GM12878 (cell line): ENCODE measurements at regions not wholly inside any gene's neighbourhood (a gene's known extent, or its start where the extent isn't known, plus 50 kb on each side); places are given as distances from the start of the nearest gene placed in this dataset.

ENCODE experiments used
- ATAC-seq: fragments of 200-7000 bp; cut with Tn5 transposase; 3 replicates; pipeline ENCODE4 v1.9.1; 2020; ENCODE audit warnings: mild to moderate bottlenecking, moderate library complexity
- BruUV-seq: library from RNA; stranded (reverse); fragments of 400-500 nt; replicated peaks from 2 replicates; lab custom pipeline; 2021; lab: Mats Ljungman, UMichigan
- CTCF ChIA-PET: fragments of 300-600 bp; sonication (Branson Sonifier 250); formaldehyde crosslinking; extraction: SDS; loops from one replicate; lab custom pipeline; 2021; ENCODE audit warnings: inconsistent platforms; lab: Yijun Ruan, JAX
- POLR2A ChIA-PET: fragments of 350-600 bp; formaldehyde crosslinking; extraction: SDS; loops from one replicate; lab custom pipeline; 2021; ENCODE audit warnings: inconsistent platforms; lab: Charles Lee
- RAD21 ChIA-PET: fragments of 300-600 bp; sonication (Branson Sonifier 250); formaldehyde crosslinking; loops from one replicate; lab custom pipeline; 2023; ENCODE audit warnings: antibody characterized with exemption; ENCODE audit not compliant: unreplicated experiment; lab: Charles Lee
- SMC1A ChIA-PET: fragments of 300-600 bp; sonication (Branson Sonifier 250); formaldehyde crosslinking; loops from one replicate; lab custom pipeline; 2023; ENCODE audit not compliant: unreplicated experiment, uncharacterized antibody; lab: Charles Lee
- DNase-seq: peaks from one replicate; pipeline ENCODE4 v3.0.0-alpha.2; 2011; ENCODE audit warnings: low read depth, low spot score
- FAIRE-seq: peaks from 3 replicates; lab custom pipeline; 2011; peaks lifted over from hg19 to GRCh38; lab: Jason Lieb, UNC
- H2AFZ ChIP-seq: 2 replicates; pipeline ENCODE4 v1.6.0; 2011; ENCODE audit warnings: low read depth, low read length, control low read depth; ENCODE audit not compliant: control insufficient read depth
- H3K27ac ChIP-seq: 2 replicates; pipeline ENCODE4 v1.5.1; 2011; ENCODE audit warnings: control low read depth; ENCODE audit not compliant: control insufficient read depth, insufficient read depth
- H3K27me3 ChIP-seq, 2 experiments: replicated peaks in 1 of 2; 2 replicates each; pipeline versions ENCODE4 v1.6.0 to v1.6.1; 2011; ENCODE audit warnings: low read length in 1 of 2; ENCODE audit not compliant: control insufficient read depth in 2 of 2, insufficient read depth in 2 of 2
- H3K36me3 ChIP-seq, 2 experiments: 2 replicates each; pipeline ENCODE4 v1.5.1; 2011; ENCODE audit warnings: low read length in 1 of 2; ENCODE audit not compliant: control insufficient read depth in 2 of 2, insufficient read depth in 2 of 2
- H3K4me1 ChIP-seq: 2 replicates; pipeline ENCODE4 v1.6.1; 2011; ENCODE audit warnings: mild to moderate bottlenecking, low read length, moderate library complexity, mixed read lengths; ENCODE audit not compliant: control insufficient read depth, insufficient read depth
- H3K4me2 ChIP-seq: 2 replicates; pipeline ENCODE4 v1.6.0; 2011; ENCODE audit warnings: control low read depth; ENCODE audit not compliant: control insufficient read depth, insufficient read depth
- H3K4me3 ChIP-seq: fragments of 200-600 bp; sonication (generic); 2 replicates; pipeline ENCODE4 v1.5.1; 2016
- H3K79me2 ChIP-seq: 2 replicates; pipeline ENCODE4 v1.6.0; 2011; ENCODE audit warnings: low read length; ENCODE audit not compliant: control insufficient read depth, insufficient read depth
- H3K9ac ChIP-seq: 2 replicates; pipeline ENCODE4 v1.8.0; 2011; ENCODE audit warnings: low read length, control low read depth, mixed read lengths; ENCODE audit not compliant: control insufficient read depth, insufficient read depth
- H3K9me3 ChIP-seq: replicated peaks from 3 replicates; pipeline ENCODE4 v1.5.1; 2011; ENCODE audit warnings: mild to moderate bottlenecking, low read length; ENCODE audit not compliant: control insufficient read depth, insufficient read depth
- H4K20me1 ChIP-seq: 2 replicates; pipeline ENCODE4 v1.6.0; 2011; ENCODE audit not compliant: control insufficient read depth, insufficient read depth
- BHLHE40 ChIP-seq, 2 experiments: fragments of 450-650 bp in 1 of 2; IDR thresholded peaks; 2 replicates each; pipeline ENCODE4 v1.6.1; 2011 to 2017; ENCODE audit warnings: low read depth in 2 of 2, borderline replicate concordance in 1 of 2, improper control_type of control experiment in 1 of 2, low read length in 1 of 2, mild to moderate bottlenecking in 1 of 2
- CHD4 ChIP-seq: fragments of 200-600 bp; sonication (generic); IDR thresholded peaks from 2 replicates; pipeline ENCODE4 v1.6.1; 2016; ENCODE audit warnings: mild to moderate bottlenecking
- EED ChIP-seq: sonication (generic); IDR thresholded peaks from 2 replicates; pipeline ENCODE4 v1.6.1; 2016; ENCODE audit warnings: antibody characterized with exemption, low read depth
- ESRRA ChIP-seq: IDR thresholded peaks from 2 replicates; pipeline ENCODE4 v1.6.1; 2012; ENCODE audit warnings: mild to moderate bottlenecking, low read length, improper control_type of control experiment
- FOXK2 ChIP-seq: fragments of 450-650 bp; IDR thresholded peaks from 2 replicates; pipeline ENCODE4 v1.6.1; 2017; ENCODE audit warnings: mild to moderate bottlenecking, moderate library complexity
- HDAC2 ChIP-seq: fragments of 200-600 bp; sonication (generic); IDR thresholded peaks from 2 replicates; pipeline ENCODE4 v1.6.1; 2017
- IRF4 ChIP-seq: IDR thresholded peaks from 2 replicates; pipeline ENCODE4 v1.6.1; 2011; ENCODE audit warnings: low read depth, low read length
- MEF2B ChIP-seq: fragments of 450-650 bp; IDR thresholded peaks from 2 replicates; pipeline ENCODE4 v1.6.1; 2018; ENCODE audit warnings: mild to moderate bottlenecking, moderate library complexity; ENCODE audit not compliant: partially characterized antibody, poor library complexity, severe bottlenecking
- MTA2 ChIP-seq: fragments of 450-650 bp; IDR thresholded peaks from 2 replicates; pipeline ENCODE4 v1.6.1; 2016; ENCODE audit warnings: low read depth, mild to moderate bottlenecking, moderate library complexity
- MXI1 ChIP-seq: fragments of 150-350 bp; IDR thresholded peaks from 2 replicates; pipeline ENCODE4 v1.6.1; 2011; ENCODE audit warnings: low read depth, mild to moderate bottlenecking, inconsistent platforms, low read length, improper control_type of control experiment
- NR2F1 ChIP-seq: fragments of 450-650 bp; conservative IDR thresholded peaks from 2 replicates; pipeline ENCODE4 v1.6.1; 2017; ENCODE audit warnings: mild to moderate bottlenecking
- PAX8 ChIP-seq: fragments of 450-650 bp; IDR thresholded peaks from 2 replicates; pipeline ENCODE4 v1.6.1; 2017; ENCODE audit warnings: mild to moderate bottlenecking, moderate library complexity
- POLR2AphosphoS5 ChIP-seq: IDR thresholded peaks from 2 replicates; pipeline ENCODE4 v1.6.1; 2011; ENCODE audit warnings: mild to moderate bottlenecking, low read length, inconsistent platforms
- SPI1 ChIP-seq: IDR thresholded peaks from 2 replicates; pipeline ENCODE4 v1.6.1; 2011; ENCODE audit warnings: low read depth, mild to moderate bottlenecking, low read length, moderate library complexity, borderline replicate concordance; ENCODE audit not compliant: insufficient read depth
- SREBF1 ChIP-seq: IDR thresholded peaks from 2 replicates; pipeline ENCODE4 v1.6.1; 2012; ENCODE audit warnings: mild to moderate bottlenecking, low read length
- TCF12 ChIP-seq: IDR thresholded peaks from 2 replicates; pipeline ENCODE4 v1.6.1; 2011; ENCODE audit warnings: low read depth, mild to moderate bottlenecking, low read length
- YY1 ChIP-seq: IDR thresholded peaks from 2 replicates; pipeline ENCODE4 v1.6.1; 2011; ENCODE audit warnings: low read depth, mild to moderate bottlenecking, low read length
- ZSCAN29 ChIP-seq: fragments of 450-650 bp; IDR thresholded peaks from 2 replicates; pipeline ENCODE4 v1.6.1; 2017; ENCODE audit warnings: mild to moderate bottlenecking, moderate library complexity
- WGBS: methylation state at CpG from one replicate; pipeline ENCODE4 v1.1.6; 2016; ENCODE audit warnings: low lambda C conversion rate; ENCODE audit not compliant: insufficient replicate concordance, insufficient coverage; ENCODE audit errors: missing lambda C conversion rate; 5-methylcytosine and 5-hydroxymethylcytosine counted together
- in situ Hi-C: fragments of 300-500 bp; cut with MboI; formaldehyde crosslinking; loops from 9 replicates; pipeline ENCODE4 v1.14.3; 2018; ENCODE audit warnings: mixed read lengths
- intact Hi-C: fragments of 100-400 bp; cut with micrococcal nuclease; formaldehyde crosslinking; loops from one replicate; pipeline ENCODE4 v1.14.2; 2022; ENCODE audit not compliant: unreplicated experiment
- TF ChIP-seq, protein P1 (sequence below): fragments of 150-350 bp; IDR thresholded peaks from 2 replicates; pipeline ENCODE4 v1.6.1; 2016; ENCODE audit warnings: low read depth, low read length

DNA sequence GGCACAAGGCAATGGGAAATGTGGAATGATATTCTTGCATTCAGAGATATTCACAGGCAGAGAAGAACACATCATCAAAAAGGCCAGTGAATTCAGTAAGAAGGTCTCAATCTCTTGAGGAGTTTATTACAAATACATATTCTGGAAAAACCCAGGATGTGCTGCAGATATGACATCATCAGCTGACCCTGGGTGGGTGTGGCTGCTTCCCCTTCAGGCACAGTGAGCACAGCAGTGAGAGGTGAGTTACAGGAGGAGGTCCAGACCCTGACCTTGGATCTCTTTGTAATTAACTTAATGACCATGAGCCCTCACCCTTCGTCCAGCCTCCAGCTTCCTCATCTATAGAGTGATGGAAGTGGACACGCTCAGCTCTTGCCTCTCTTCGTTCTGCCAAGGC, 147.5 kb upstream of the SYNDIG1 start:
- POLR2A ChIA-PET, result no interaction called here

DNA sequence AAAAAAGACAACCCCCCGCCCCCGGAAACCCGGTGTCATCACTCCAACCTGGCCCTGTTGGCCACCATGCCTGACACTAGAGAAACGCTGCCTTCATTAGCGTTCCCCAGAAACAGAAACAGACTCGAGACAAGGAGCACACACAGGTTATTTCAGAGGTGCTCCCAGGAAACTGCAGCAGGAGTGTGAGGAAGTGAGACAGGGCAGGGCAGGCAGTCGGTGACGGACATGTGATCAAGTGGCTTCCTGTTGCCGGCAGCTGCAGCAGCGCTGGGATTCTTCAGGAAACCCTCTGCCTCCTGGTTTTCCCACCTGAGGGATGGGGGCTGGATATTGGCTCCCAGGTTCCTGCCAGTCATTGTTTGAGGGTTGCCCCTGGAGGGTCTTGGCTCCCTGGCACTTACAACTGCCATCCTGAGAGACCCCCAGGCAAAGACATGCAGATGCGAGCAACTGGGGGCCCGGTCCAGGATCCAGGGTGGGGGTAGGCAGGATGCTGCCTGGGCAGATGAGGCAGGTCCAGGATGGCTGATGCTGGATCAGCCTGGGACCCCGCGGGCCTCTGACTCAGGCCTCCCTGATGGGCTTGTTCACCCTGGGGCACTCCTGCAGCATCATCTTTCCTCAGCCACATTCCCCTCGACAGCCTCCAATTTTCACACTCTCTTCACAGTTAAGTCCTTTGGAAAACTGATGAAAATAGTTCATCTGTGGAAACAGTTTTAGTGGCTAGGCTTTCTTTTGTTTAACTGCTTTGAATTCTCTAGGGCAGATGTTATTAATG, 150.7 kb upstream of the SYNDIG1 start:
- no TSS peak for BruUV-seq
- no peaks in the 10 kb centered on the region for H4K20me1 ChIP-seq
- no peak overlapping the region for H3K27ac ChIP-seq
- POLR2A ChIA-PET, result no interaction called here
- in situ Hi-C loops (no loop called here), intact Hi-C loops (no loop called here)
- CTCF ChIA-PET, result no interaction called here
- ATAC-seq (no peak), FAIRE-seq (no peak), DNase-seq (no peak)
- H3K9me3 ChIP-seq, result no peaks in the 10 kb centered on the region
- H3K4me3 ChIP-seq, result no peak overlapping the region
- no peaks in the 10 kb centered on the region for H3K27me3 ChIP-seq
- WGBS, result 33% methylated on average over 15 of the region's 15 CpGs
- H3K4me2 ChIP-seq, result no peak overlapping the region
- RAD21 ChIA-PET, result no interaction called here
- H3K9ac ChIP-seq, result no peak overlapping the region
- H3K79me2 ChIP-seq, result no peaks in the 10 kb centered on the region
- no peaks in the 10 kb centered on the region for H3K36me3 ChIP-seq
- SMC1A ChIA-PET, result no interaction called here
- no peaks in the 10 kb centered on the region for H3K4me1 ChIP-seq
- no peak overlapping the region for H2AFZ ChIP-seq
- TF ChIP-seq POLR2AphosphoS5 (no peak), NR2F1 (no peak), MTA2 (no peak), HDAC2 (no peak), YY1 (no peak), CHD4 (no peak), EED (no peak), IRF4 (no peak), MXI1 (no peak), PAX8 (no peak), SPI1 (no peak), ZSCAN29 (no peak), TCF12 (no peak), ESRRA (no peak)
- TF ChIP-seq, protein P1, sequence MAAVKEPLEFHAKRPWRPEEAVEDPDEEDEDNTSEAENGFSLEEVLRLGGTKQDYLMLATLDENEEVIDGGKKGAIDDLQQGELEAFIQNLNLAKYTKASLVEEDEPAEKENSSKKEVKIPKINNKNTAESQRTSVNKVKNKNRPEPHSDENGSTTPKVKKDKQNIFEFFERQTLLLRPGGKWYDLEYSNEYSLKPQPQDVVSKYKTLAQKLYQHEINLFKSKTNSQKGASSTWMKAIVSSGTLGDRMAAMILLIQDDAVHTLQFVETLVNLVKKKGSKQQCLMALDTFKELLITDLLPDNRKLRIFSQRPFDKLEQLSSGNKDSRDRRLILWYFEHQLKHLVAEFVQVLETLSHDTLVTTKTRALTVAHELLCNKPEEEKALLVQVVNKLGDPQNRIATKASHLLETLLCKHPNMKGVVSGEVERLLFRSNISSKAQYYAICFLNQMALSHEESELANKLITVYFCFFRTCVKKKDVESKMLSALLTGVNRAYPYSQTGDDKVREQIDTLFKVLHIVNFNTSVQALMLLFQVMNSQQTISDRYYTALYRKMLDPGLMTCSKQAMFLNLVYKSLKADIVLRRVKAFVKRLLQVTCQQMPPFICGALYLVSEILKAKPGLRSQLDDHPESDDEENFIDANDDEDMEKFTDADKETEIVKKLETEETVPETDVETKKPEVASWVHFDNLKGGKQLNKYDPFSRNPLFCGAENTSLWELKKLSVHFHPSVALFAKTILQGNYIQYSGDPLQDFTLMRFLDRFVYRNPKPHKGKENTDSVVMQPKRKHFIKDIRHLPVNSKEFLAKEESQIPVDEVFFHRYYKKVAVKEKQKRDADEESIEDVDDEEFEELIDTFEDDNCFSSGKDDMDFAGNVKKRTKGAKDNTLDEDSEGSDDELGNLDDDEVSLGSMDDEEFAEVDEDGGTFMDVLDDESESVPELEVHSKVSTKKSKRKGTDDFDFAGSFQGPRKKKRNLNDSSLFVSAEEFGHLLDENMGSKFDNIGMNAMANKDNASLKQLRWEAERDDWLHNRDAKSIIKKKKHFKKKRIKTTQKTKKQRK, result no peak

More for the DNA sequence above, 147.5 kb upstream of the SYNDIG1 start:
- no peaks in the 10 kb centered on the region for H4K20me1 ChIP-seq
- no peak overlapping the region for H2AFZ ChIP-seq
- BruUV-seq, result no TSS peak
- ATAC-seq, result no peak
- SMC1A ChIA-PET, result interaction anchor here (1.3 kb wide), 1 partner anchor 22 kb away, joined by 4 read pairs; no protein-coding TSS in a partner anchor
- no peaks in the 10 kb centered on the region for H3K79me2 ChIP-seq
- CTCF ChIA-PET, result interaction anchor here (1.3 kb wide), 1 partner anchor 385 kb away, joined by 3 read pairs; no protein-coding TSS in a partner anchor
- H3K4me1 ChIP-seq, result no peaks in the 10 kb centered on the region
- no peaks in the 10 kb centered on the region for H3K36me3 ChIP-seq
- FAIRE-seq, result no peak
- no peaks in the 10 kb centered on the region for H3K9me3 ChIP-seq
- no peak for TF ChIP-seq FOXK2
- no peak for TF ChIP-seq SREBF1
- no peak for TF ChIP-seq BHLHE40 (IDR thresholded peaks at IDR 0.05; ENCODE audit: borderline replicate concordance in 1 of 2, low read depth in 2 of 2, low read length in 1 of 2)
- TF ChIP-seq MEF2B, result no peak
- no peak for TF ChIP-seq MTA2
- H3K9ac ChIP-seq, result no peak overlapping the region
- H3K27ac ChIP-seq, result no peak overlapping the region
- no peak overlapping the region for H3K4me2 ChIP-seq
- intact Hi-C loops (no loop called here), in situ Hi-C loops (no loop called here)
- RAD21 ChIA-PET, result no interaction called here
- no peaks in the 10 kb centered on the region for H3K27me3 ChIP-seq
- DNase-seq, result no peak
- 0% methylated on average over 3 of the region's 3 CpGs for WGBS
- no peak overlapping the region for H3K4me3 ChIP-seq
